EH (cell line): ENCODE measurements at regions not wholly inside any gene's neighbourhood (a gene's known extent, or its start where the extent isn't known, plus 50 kb on each side); places are given as distances from the start of the nearest gene placed in this dataset.

Source experiments
- DNase-seq: peaks from one replicate; pipeline ENCODE4 v3.0.0-alpha.2; 2015; ENCODE audit warnings: low read depth

GRCh38 chr2:116645155-116645554 is 1169.3 kb upstream of the DDX18 start:
- DNase-seq: no peak

GRCh38 chr2:116668691-116669090 is 1145.8 kb upstream of the DDX18 start:
- DNase-seq: no peak

- DNase-seq: no peak
These were observed 1144.7 kb upstream of the DDX18 start for GRCh38 chr2:116669782-116670181.

GRCh38 chr2:116674188-116674587 is 1140.3 kb upstream of the DDX18 start:
- DNase-seq: no peak

GRCh38 chr2:116676776-116677175 is 1137.7 kb upstream of the DDX18 start:
- DNase-seq: no peak

- DNase-seq: no peak
These were observed 1134.1 kb upstream of the DDX18 start for GRCh38 chr2:116680256-116680936.

- no peak for DNase-seq
These were observed 1127.1 kb upstream of the DDX18 start for GRCh38 chr2:116687371-116687770.

GRCh38 chr2:116692988-116693387 is 1121.5 kb upstream of the DDX18 start:
- DNase-seq: no peak

GRCh38 chr2:116696223-116696622 is 1118.3 kb upstream of the DDX18 start:
- DNase-seq: no peak

- no peak for DNase-seq
These were observed 1117.6 kb upstream of the DDX18 start for GRCh38 chr2:116696903-116697302.

- DNase-seq: no peak
These were observed 1108.1 kb upstream of the DDX18 start for GRCh38 chr2:116706396-116706795.

- no peak for DNase-seq
These were observed 1098.5 kb upstream of the DDX18 start for GRCh38 chr2:116716038-116716437.

- no peak for DNase-seq
These were observed 1098.0 kb upstream of the DDX18 start for GRCh38 chr2:116716444-116716843.

- DNase-seq: no peak
These were observed 1096.7 kb upstream of the DDX18 start for GRCh38 chr2:116717832-116718231.

- DNase-seq: no peak
These were observed 1096.0 kb upstream of the DDX18 start for GRCh38 chr2:116718451-116718850.

- DNase-seq: no peak
These were observed 1094.7 kb upstream of the DDX18 start for GRCh38 chr2:116719836-116720235.

GRCh38 chr2:116724550-116724949 is 1089.9 kb upstream of the DDX18 start:
- DNase-seq: no peak

- no peak for DNase-seq
These were observed 1082.2 kb upstream of the DDX18 start for GRCh38 chr2:116732322-116732721.

- DNase-seq: no peak
These were observed 1080.8 kb upstream of the DDX18 start for GRCh38 chr2:116733699-116734098.

GRCh38 chr2:116737951-116738350 is 1076.5 kb upstream of the DDX18 start:
- DNase-seq: no peak

GRCh38 chr2:116747103-116747502 is 1067.4 kb upstream of the DDX18 start:
- DNase-seq: no peak

GRCh38 chr2:116749994-116750393 is 1064.5 kb upstream of the DDX18 start:
- no peak for DNase-seq

- no peak for DNase-seq
These were observed 1060.0 kb upstream of the DDX18 start for GRCh38 chr2:116754381-116755101.

GRCh38 chr2:116761864-116762263 is 1052.6 kb upstream of the DDX18 start:
- no peak for DNase-seq
